OCI-LY3 (cell line): ENCODE measurements at regions not wholly inside any gene's neighbourhood (a gene's known extent, or its start where the extent isn't known, plus 50 kb on each side); places are given as distances from the start of the nearest gene placed in this dataset.

Experiments
- EZH2phosphoT487 ChIP-seq: fragments of 200-600 bp; shearing (Covaris generic); IDR thresholded peaks from 2 replicates; pipeline ENCODE4 v1.6.1; 2018; ENCODE audit warnings: antibody characterized with exemption, mixed run types, low read depth
- TF ChIP-seq, protein P1 (sequence below): fragments of 200-600, 300-600 bp; sonication (generic); IDR thresholded peaks from 2 replicates; pipeline ENCODE4 v1.5.1; 2014; ENCODE audit warnings: antibody characterized with exemption, low read length, low read depth

DNA sequence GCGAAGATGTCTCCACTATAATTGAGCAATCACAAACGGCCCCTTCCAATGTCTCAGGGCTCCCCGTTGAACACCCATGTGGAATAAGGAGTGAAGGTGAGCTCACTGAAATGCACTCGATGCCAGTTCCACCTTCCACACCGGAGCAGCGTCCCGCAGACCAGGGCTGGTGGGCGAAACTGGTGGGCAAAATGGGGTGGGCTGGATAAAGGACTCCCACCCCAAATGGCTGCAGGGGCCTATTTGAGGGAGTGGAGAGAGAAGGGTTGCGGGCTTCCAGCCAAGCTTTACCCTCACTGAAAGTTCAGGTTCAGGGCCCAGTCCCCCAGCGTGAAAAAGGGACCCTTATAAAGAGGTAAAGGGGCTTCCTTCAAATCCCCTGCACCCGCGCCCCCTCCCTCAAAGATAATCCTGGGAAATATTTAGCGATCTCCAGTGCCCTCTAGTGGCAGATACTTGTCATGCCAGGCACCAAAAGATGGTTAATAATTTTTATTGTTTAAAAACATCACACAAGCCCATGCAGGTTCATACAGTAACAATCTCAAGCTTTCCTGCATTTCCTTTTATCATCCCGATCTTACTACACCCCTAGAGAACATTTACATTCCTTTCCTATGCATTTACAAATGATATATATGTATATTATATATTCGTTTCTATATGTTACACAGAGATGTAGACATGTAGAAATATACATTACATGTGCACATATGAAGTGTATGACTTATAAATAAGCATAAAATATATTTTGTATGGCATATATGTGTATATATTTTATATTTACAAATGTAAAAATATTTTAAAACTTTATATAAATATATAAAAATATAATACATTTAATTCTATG, 58.2 kb upstream of the NKX2-2 start:
- TF ChIP-seq, protein P1, sequence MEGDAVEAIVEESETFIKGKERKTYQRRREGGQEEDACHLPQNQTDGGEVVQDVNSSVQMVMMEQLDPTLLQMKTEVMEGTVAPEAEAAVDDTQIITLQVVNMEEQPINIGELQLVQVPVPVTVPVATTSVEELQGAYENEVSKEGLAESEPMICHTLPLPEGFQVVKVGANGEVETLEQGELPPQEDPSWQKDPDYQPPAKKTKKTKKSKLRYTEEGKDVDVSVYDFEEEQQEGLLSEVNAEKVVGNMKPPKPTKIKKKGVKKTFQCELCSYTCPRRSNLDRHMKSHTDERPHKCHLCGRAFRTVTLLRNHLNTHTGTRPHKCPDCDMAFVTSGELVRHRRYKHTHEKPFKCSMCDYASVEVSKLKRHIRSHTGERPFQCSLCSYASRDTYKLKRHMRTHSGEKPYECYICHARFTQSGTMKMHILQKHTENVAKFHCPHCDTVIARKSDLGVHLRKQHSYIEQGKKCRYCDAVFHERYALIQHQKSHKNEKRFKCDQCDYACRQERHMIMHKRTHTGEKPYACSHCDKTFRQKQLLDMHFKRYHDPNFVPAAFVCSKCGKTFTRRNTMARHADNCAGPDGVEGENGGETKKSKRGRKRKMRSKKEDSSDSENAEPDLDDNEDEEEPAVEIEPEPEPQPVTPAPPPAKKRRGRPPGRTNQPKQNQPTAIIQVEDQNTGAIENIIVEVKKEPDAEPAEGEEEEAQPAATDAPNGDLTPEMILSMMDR = peak; percentile 99
- no peak for TF ChIP-seq EZH2phosphoT487
